ENCODE measurements at regions not wholly inside any gene's neighbourhood (a gene's known extent, or its start where the extent isn't known, plus 50 kb on each side); places are given as distances from the start of the nearest gene placed in this dataset.
"Not testable (repeated sequence)": the region's sequence is repeated elsewhere in the genome, so short reads cannot be mapped to it uniquely, and the experiment has no call there.

GRCh38 chr6:140339084-140339483, 964.6 kb upstream of the CITED2 start:
- DNase-seq, result not testable (repeated sequence)

GRCh38 chr6:140321891-140322290, 947.4 kb upstream of the CITED2 start:
- no peak for DNase-seq

- DNase-seq, result no peak
Observed at GRCh38 chr6:140320081-140321080, 945.9 kb upstream of the CITED2 start.

GRCh38 chr6:140319209-140319608, 944.8 kb upstream of the CITED2 start:
- DNase-seq, result no peak

- no peak for DNase-seq
Observed at GRCh38 chr6:140318408-140318807, 944.0 kb upstream of the CITED2 start.

- no peak for DNase-seq
Observed at GRCh38 chr6:140317950-140318349, 943.5 kb upstream of the CITED2 start.

GRCh38 chr6:140316966-140317365, 942.5 kb upstream of the CITED2 start:
- DNase-seq, result no peak

- DNase-seq, result no peak
Observed at GRCh38 chr6:140314682-140315081, 940.2 kb upstream of the CITED2 start.

- DNase-seq, result no peak
Observed at GRCh38 chr6:140311146-140311545, 936.7 kb upstream of the CITED2 start.

GRCh38 chr6:140303218-140303949, 928.9 kb upstream of the CITED2 start:
- DNase-seq, result no peak

GRCh38 chr6:140300331-140300730, 925.9 kb upstream of the CITED2 start:
- DNase-seq, result no peak

- DNase-seq, result no peak
Observed at GRCh38 chr6:140289186-140289585, 914.7 kb upstream of the CITED2 start.

GRCh38 chr6:140285998-140286690, 911.7 kb upstream of the CITED2 start:
- DNase-seq, result no peak

GRCh38 chr6:140285471-140285870, 911.0 kb upstream of the CITED2 start:
- DNase-seq, result no peak

GRCh38 chr6:140284871-140285270, 910.4 kb upstream of the CITED2 start:
- no peak for DNase-seq

- no peak for DNase-seq
Observed at GRCh38 chr6:140283197-140283596, 908.7 kb upstream of the CITED2 start.

GRCh38 chr6:140281767-140282166, 907.3 kb upstream of the CITED2 start:
- DNase-seq, result no peak

GRCh38 chr6:140281236-140281635, 906.8 kb upstream of the CITED2 start:
- no peak for DNase-seq

- no peak for DNase-seq
Observed at GRCh38 chr6:140276719-140277118, 902.3 kb upstream of the CITED2 start.

- DNase-seq, result no peak
Observed at GRCh38 chr6:140276133-140276532, 901.7 kb upstream of the CITED2 start.

GRCh38 chr6:140275725-140276124, 901.3 kb upstream of the CITED2 start:
- DNase-seq, result no peak

- DNase-seq, result no peak
Observed at GRCh38 chr6:140274548-140274947, 900.1 kb upstream of the CITED2 start.

- DNase-seq, result no peak
Observed at GRCh38 chr6:140271759-140272377, 897.4 kb upstream of the CITED2 start.
